ENCODE measurements at regions not wholly inside any gene's neighbourhood (a gene's known extent, or its start where the extent isn't known, plus 50 kb on each side); places are given as distances from the start of the nearest gene placed in this dataset.

DNA sequence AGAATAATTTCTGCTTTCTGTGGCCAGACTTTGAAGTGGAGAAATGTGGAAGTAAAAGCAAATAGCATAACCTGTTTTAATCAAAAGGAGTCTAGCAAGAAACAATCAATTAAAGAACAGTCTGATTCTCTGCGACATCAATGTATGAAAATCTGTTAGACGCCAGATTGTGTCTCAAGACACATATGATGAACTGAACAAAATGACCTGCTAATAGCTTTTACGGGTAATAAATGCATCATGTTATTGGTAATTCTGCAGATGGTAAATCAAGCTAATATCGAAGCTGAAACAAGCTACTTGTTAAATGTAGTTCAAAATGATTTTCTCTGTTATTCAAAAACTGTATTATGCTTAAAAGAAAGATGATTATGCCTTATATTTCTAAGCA, 208.5 kb upstream of the FIGN start:
- no peak overlapping the region for H3K4me3 ChIP-seq (ENCODE audit: low read depth, low read length)
- Mint-ChIP-seq H3K4me1 (ENCODE audit: low read depth, unreplicated experiment) (peaks cover 11% of the 10 kb centered on the region), H3K9me3 (ENCODE audit: unreplicated experiment) (no peaks in the 10 kb centered on the region), H3K27ac (ENCODE audit: unreplicated experiment) (no peak overlapping the region), H3K27me3 (ENCODE audit: insufficient read depth, unreplicated experiment) (no peaks in the 10 kb centered on the region), H3K36me3 (ENCODE audit: insufficient read depth, unreplicated experiment) (no peaks in the 10 kb centered on the region), H3K4me3 (ENCODE audit: unreplicated experiment) (no peak overlapping the region)
- no peaks in the 10 kb centered on the region for H3K36me3 ChIP-seq (ENCODE audit: control insufficient read depth, insufficient read depth, low read length)
- no peak for DNase-seq
- POLR2A ChIA-PET, result no interaction called here
- H3K4me1 ChIP-seq, result peaks cover 7% of the 10 kb centered on the region; the same call in 1 of the 2 replicates
- CTCF ChIA-PET, result no interaction called here
- H3K27me3 ChIP-seq (replicated peaks; ENCODE audit: control insufficient read depth, insufficient read depth, low read length), result no peaks in the 10 kb centered on the region
- no TSS peak for BruUV-seq (replicated peaks)
- intact Hi-C loops (cut with micrococcal nuclease; ENCODE audit: unreplicated experiment), result no loop called here
- H3K9me3 ChIP-seq, result no peaks in the 10 kb centered on the region
- TF ChIP-seq, protein P1, sequence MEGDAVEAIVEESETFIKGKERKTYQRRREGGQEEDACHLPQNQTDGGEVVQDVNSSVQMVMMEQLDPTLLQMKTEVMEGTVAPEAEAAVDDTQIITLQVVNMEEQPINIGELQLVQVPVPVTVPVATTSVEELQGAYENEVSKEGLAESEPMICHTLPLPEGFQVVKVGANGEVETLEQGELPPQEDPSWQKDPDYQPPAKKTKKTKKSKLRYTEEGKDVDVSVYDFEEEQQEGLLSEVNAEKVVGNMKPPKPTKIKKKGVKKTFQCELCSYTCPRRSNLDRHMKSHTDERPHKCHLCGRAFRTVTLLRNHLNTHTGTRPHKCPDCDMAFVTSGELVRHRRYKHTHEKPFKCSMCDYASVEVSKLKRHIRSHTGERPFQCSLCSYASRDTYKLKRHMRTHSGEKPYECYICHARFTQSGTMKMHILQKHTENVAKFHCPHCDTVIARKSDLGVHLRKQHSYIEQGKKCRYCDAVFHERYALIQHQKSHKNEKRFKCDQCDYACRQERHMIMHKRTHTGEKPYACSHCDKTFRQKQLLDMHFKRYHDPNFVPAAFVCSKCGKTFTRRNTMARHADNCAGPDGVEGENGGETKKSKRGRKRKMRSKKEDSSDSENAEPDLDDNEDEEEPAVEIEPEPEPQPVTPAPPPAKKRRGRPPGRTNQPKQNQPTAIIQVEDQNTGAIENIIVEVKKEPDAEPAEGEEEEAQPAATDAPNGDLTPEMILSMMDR (IDR thresholded peaks at IDR 0.05; ENCODE audit: insufficient read depth in 1 of 2, low read depth in 1 of 2, low read length in 1 of 2, severe bottlenecking in 1 of 2, unreplicated experiment in 1 of 2), result no peak

DNA sequence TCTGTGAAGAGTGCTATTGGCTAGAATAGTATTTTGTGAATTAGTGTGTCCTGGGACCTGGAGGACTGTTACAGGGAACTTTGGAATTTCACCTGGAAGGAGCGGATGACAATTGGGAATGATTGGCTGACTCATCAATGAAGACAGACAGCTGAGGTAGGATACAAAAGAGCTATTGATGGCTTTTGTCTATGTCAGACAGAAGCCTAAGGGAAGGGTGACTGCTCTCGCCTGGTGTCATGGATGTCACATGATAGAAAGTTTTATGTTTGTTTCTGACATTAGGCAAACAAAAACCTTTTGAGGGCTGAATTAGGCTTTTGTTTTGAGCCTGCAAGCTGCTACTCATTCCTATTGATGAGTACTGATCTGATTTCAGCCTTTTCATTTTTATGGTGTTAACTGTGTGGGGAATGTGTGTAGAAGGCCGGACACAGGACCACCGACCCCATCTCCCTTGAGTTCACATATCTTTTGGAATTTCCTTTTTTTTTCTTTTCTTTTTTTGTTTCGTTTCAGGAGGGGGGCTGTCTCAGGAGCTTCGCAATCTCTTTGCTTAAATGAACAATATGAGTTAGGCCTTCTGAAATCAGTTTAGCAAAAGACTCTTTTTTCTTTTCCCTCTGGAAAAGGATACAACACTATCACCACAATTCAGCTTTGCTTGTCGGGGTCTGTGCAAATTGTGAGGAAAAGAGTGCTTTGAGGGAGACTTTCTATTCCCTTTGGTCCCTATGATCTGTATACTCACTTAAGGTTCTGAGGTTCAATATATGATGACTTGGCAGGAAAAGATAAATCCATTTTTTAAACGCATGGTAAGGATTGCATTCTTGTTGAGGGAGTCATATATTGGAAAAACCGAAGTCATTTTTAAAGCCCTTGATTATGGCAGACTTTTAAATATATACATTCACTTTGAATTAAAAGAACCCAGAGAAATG, 207.9 kb upstream of the FIGN start:
- no peaks in the 10 kb centered on the region for H3K27me3 Mint-ChIP-seq (ENCODE audit: insufficient read depth, unreplicated experiment)
- ChIA-PET POLR2A (no interaction called here), CTCF (no interaction called here)
- H3K4me1 Mint-ChIP-seq (ENCODE audit: low read depth, unreplicated experiment), result peaks cover 12% of the 10 kb centered on the region
- no peaks in the 10 kb centered on the region for H3K36me3 Mint-ChIP-seq (ENCODE audit: insufficient read depth, unreplicated experiment)
- H3K4me3 Mint-ChIP-seq (ENCODE audit: unreplicated experiment), result no peak overlapping the region
- H3K9me3 Mint-ChIP-seq (ENCODE audit: unreplicated experiment), result no peaks in the 10 kb centered on the region
- peaks cover 7% of the 10 kb centered on the region; the same call in 1 of the 2 replicates for H3K4me1 ChIP-seq
- no peak for DNase-seq
- BruUV-seq (replicated peaks), result no TSS peak
- TF ChIP-seq, protein P1 (IDR thresholded peaks at IDR 0.05; ENCODE audit: insufficient read depth in 1 of 2, low read depth in 1 of 2, low read length in 1 of 2, severe bottlenecking in 1 of 2, unreplicated experiment in 1 of 2), result no peak
- intact Hi-C loops (cut with micrococcal nuclease; ENCODE audit: unreplicated experiment), result no loop called here
- no peaks in the 10 kb centered on the region for H3K36me3 ChIP-seq (ENCODE audit: control insufficient read depth, insufficient read depth, low read length)
- H3K4me3 ChIP-seq (ENCODE audit: low read depth, low read length), result no peak overlapping the region
- no peaks in the 10 kb centered on the region for H3K9me3 ChIP-seq
- H3K27me3 ChIP-seq (replicated peaks; ENCODE audit: control insufficient read depth, insufficient read depth, low read length), result no peaks in the 10 kb centered on the region
- H3K27ac Mint-ChIP-seq (ENCODE audit: unreplicated experiment), result no peak overlapping the region

DNA sequence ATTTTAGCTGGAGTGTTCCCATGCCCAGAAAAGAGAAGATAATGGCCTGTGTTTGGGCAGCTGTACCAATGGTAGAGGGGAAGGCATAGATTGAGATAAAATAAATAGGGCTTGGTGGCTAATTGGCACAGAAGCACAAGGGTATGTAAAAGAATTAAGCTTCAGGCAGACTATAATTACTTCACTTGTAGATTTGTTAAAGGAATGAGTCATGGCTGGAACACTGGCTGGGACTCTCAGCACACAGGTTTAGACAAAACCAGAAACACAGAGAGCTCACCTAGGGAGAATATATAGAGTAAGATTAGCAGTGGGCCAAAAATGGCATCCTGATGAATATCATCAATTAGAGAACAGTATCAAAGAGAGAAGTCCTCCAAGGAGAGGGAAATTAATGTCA, 198.3 kb upstream of the FIGN start:
- TF ChIP-seq, protein P1 (IDR thresholded peaks at IDR 0.05; ENCODE audit: insufficient read depth in 1 of 2, low read depth in 1 of 2, low read length in 1 of 2, severe bottlenecking in 1 of 2, unreplicated experiment in 1 of 2), result no peak
- Mint-ChIP-seq H3K9me3 (ENCODE audit: unreplicated experiment) (no peaks in the 10 kb centered on the region), H3K4me3 (ENCODE audit: unreplicated experiment) (no peak overlapping the region), H3K4me1 (ENCODE audit: low read depth, unreplicated experiment) (no peaks in the 10 kb centered on the region), H3K27me3 (ENCODE audit: insufficient read depth, unreplicated experiment) (no peaks in the 10 kb centered on the region), H3K27ac (ENCODE audit: unreplicated experiment) (no peak overlapping the region), H3K36me3 (ENCODE audit: insufficient read depth, unreplicated experiment) (no peaks in the 10 kb centered on the region)
- BruUV-seq (replicated peaks), result no TSS peak
- intact Hi-C loops (cut with micrococcal nuclease; ENCODE audit: unreplicated experiment), result no loop called here
- Histone ChIP-seq H3K36me3 (ENCODE audit: control insufficient read depth, insufficient read depth, low read length) (no peaks in the 10 kb centered on the region), H3K4me3 (ENCODE audit: low read depth, low read length) (no peak overlapping the region), H3K9me3 (no peaks in the 10 kb centered on the region), H3K27me3 (replicated peaks; ENCODE audit: control insufficient read depth, insufficient read depth, low read length) (no peaks in the 10 kb centered on the region), H3K4me1 (no peaks in the 10 kb centered on the region)
- CTCF ChIA-PET, result no interaction called here
- POLR2A ChIA-PET, result no interaction called here
- DNase-seq, result no peak

Data from Caco-2 (cell line).